ENCODE measurements at regions not wholly inside any gene's neighbourhood (a gene's known extent, or its start where the extent isn't known, plus 50 kb on each side); places are given as distances from the start of the nearest gene placed in this dataset.

GRCh38 chr12:124210991-124211577 lies 83.8 kb upstream of the RFLNA start:
- TF ChIP-seq POLR2A (IDR thresholded peaks at IDR 0.05; ENCODE audit: extremely low read depth, insufficient read length), result no peak
- no peak for TF ChIP-seq CTCF (IDR thresholded peaks at IDR 0.05; ENCODE audit: low read depth, low read length)
